ENCODE measurements at regions not wholly inside any gene's neighbourhood (a gene's known extent, or its start where the extent isn't known, plus 50 kb on each side); places are given as distances from the start of the nearest gene placed in this dataset.

- DNase-seq = no peak
Observed at GRCh38 chr17:69856946-69857345, 218.1 kb upstream of the KCNJ16 start.

DNA sequence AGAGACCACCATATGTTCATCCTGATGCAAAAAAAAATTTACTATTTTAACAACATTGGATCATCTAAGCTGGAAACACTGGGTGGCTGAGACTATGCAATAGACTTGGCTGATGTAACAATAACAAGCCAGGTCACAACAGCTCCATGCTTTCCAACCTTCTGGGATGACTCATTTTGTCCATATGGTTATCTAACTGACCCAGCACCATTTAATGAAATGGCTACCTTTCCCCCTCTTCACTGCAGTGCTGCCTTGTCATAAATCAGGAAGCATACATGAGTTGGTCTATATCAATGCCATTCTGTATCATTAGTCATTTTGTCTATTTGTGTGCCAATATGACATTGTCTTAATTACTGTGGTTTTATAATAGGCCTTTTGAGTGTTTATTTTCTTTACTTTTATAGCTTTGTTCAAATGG lies 217.6 kb upstream of the KCNJ16 start:
- DNase-seq = no peak

GRCh38 chr17:69858460-69858859 lies 216.6 kb upstream of the KCNJ16 start:
- DNase-seq = no peak

GRCh38 chr17:69860142-69860680 lies 214.8 kb upstream of the KCNJ16 start:
- no peak for DNase-seq

DNA sequence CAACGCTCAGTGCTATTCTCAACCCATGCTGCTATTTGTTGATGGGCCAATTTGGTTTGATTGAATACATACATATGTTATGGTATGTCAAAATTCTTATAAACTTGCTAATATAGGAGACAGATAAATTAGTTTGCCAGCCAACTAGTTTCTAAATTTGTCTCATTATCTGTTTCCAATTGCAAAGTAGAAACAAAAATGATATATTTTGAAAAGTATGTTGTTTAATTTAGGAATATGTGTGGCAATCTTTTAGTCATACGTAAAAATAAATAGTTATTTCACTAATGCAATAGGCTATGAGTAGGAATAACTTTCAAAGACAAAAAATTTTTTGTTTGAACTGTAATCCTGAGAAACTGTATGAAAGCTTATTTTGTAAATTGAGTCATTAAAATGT lies 210.6 kb upstream of the KCNJ16 start:
- DNase-seq = no peak

DNA sequence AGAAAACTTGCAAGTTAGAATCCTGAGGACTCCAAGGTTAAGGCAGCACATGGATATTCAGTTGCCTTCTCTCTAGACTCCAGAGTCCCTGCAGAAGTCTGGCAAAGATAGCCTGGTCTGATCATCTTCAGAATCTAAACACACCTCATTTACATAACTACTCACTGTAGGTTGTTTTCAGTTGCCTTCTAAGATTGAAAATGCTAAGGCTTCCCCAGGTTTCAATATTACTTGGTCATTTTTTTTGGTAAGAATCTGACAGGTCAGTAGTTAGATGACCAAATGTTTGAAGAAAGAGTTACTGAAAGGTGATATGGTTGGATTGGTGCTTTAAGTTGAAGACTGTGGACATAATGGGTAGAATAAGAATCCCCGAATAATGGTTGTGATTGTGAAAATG lies 205.4 kb upstream of the KCNJ16 start:
- no peak for DNase-seq

DNA sequence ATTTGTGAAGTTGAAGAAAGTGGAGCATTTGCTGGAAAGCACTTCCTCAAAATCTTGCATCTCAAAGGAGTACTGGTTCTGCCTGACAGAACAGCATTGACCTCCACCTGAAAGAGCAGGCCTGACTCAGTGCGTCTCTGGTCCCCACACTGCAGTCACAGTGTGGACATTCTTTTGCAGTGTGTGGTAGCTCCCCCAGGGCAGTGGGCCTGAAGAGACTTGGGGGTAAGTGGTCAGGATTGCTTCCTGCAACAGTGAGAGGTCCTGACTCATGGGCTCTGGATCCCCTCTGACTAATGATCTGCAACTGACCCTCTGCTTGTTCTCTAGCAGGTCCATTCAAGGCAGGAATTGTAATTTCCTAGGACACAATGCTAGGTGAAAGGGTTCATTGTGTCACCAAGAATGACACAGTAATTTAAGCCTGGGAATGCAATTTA lies 204.9 kb upstream of the KCNJ16 start:
- no peak for DNase-seq

DNA sequence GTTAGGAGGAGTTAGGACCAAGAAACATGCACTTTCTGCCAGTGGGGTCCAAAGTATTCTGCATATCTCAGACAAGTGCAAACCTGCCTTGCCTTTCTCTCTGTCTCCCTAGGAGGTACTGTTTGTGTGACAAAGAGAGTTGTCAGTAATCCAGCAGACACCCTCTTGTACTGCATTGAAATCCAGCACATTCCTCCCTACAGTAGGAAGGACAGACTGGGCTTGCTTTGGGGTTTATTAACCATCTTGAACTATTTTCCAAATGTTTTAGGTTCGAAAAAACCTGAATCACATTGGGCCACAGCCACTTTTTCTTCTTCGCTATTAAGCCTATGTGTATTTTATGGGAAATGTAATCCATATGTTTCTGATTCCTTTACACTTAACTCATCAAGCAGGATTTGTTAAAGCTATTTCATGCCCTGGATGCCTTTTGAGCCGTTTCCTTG lies 204.2 kb upstream of the KCNJ16 start:
- no peak for DNase-seq

DNA sequence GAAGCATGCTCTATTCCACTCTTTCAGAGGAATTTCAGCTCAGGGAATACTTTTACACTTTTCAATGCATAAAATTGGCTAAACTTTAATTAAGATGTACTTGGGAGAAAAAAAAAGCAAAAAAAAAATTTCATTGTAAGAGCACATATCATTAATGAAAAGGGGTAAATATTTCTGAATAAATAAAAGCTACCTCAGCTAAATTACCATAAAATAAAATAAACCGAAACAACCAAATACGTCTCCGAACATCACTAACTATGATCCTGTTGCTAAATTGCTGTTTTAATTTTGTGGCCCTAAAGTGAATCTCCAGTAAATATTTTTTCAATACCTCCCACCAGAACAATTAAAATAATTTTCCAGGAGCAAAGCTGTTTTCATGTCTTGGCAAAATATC lies 203.7 kb upstream of the KCNJ16 start:
- DNase-seq = no peak

- DNase-seq = no peak
Observed at GRCh38 chr17:69872675-69873262, 202.3 kb upstream of the KCNJ16 start.

DNA sequence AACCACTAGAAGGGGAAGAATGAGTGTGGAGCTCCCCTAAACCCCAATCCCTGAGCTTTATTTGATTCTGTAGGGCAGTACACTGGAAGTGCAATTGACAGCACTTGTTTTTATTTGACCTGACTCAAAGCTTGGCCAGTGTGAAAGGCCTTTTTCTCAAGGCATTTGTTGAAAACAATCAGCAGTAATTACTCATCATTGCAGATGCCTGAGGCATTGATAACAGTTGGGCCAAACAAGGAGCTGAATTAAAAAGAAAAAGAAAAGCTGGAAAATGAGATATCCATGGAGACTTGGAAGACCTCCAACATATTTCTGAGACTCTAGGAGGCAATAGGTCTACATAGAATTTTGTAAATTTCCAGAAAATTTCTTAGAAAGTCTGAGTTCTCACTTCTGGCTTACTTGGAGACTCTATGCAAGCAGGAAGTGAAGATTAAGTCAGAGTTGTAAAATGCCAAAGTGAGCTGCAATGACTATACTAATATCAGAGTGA lies 200.8 kb upstream of the KCNJ16 start:
- no peak for DNase-seq

GRCh38 chr17:69876757-69877156 lies 198.3 kb upstream of the KCNJ16 start:
- no peak for DNase-seq

DNA sequence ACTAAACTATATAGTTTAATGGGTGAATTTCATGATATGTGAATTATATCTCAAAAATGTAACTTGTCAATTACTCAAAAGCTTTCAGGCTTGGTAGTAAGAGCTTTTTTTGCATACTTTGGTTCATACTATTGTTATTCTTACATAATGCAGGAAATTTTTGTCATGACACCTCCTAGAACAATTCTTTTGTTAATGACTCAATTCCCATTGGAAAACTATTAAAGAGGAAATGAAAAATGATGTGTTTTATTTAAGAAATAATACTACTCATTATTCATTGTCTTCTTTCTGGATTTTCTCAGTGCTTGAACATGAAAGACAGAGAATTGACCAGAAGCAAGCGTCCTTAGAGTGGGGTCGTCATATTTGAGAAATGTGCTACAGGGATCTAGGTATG lies 196.4 kb upstream of the KCNJ16 start:
- no peak for DNase-seq

DNA sequence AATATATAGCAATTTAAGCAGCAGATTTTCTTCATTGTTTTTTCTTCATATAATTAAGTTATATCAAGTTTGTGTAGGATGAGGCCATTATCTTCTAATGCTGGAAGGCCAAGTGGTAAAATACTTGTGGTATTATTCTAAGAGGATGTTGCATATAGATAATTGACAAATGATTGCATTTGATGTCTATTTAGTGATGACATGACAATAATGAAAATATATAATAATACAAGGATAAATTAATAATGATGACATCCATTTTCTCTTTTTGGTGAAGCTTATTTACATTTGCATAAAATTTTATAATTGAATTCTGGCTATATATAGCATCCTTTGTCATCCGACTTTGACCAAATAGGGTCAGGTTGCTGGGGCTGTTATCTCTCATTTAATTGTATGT lies 195.4 kb upstream of the KCNJ16 start:
- no peak for DNase-seq

DNA sequence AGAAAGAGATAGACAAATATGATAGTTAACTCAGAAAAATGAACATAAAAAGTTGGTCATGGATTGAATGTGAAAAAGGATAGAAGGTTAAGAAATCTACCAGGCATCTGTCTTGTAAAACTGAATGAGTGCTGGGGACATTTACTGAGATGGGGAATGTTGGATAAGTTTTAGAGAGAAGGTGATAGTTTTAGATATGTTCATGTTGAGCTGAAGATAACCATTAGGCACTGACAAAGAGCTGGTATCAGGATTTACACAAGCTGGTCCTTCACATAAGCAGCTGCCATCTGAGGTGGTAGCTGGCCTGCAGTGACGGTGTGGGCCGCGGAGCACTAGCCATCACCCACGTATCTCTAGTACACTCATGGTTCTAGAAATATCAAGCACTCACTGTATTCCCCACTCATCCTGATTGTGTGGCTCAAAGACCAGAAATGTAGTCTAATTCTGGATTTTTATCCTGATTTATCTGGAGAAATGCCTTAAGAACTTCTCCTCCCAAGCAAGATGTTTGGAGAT lies 194.4 kb upstream of the KCNJ16 start:
- DNase-seq = no peak

- no peak for DNase-seq
Observed at GRCh38 chr17:69882281-69882680, 192.7 kb upstream of the KCNJ16 start.

DNA sequence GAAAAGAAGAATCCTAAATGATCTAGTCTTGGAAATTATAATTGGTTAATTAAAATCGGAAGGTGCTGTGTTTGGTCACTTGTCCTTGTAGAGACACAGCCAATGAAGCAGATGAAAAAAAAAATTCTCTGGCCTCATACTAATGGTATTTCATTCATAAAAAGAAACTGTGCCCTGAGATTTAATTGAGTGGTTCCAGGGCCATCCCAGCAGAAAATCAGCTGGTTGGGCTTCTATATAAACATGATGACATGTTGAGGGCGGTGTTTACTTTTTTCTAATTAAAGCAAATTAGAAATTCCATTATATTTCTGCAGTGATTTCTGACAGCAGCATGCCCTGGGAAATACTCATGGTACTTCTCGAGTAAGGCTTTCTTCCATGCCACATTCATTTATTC lies 191.9 kb upstream of the KCNJ16 start:
- no peak for DNase-seq

GRCh38 chr17:69884356-69884755 lies 190.7 kb upstream of the KCNJ16 start:
- DNase-seq = no peak

DNA sequence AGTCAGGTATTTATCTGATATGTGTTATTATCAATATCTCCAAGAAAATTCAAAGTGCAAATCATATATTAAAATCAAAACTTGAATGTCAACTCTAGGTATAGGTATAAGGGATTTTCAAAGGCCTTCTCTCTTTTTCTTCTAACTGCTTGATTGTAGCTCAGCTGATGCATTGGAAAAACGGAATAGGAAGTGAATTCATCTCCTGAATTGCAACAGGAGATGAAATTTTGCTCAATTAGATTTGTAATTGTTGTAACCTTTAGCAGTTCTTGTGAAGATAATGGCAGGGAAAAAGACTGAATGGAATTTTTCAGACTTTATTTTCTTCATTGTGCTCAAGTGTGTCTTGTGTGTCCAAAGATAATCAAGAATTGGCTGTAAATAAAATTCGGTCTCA lies 190.2 kb upstream of the KCNJ16 start:
- no peak for DNase-seq

DNA sequence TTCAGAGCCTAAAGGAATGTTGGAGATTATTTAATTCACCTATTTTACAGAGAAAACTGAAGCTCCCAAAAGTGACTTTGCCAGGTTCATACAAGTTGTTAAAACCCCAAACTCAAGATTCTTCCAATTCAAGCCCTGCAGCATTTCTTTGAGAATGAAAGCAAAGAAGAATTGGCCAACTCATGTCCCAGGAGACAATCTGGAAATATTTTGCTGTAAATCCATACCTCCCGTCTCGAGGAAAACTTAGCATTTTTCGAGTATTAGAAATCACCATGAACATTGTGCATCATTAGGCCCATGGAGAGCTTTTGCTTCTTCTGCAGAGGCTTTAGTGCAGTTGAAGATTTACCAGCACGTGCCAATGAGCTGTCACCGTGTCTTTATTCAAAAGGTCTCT lies 176.4 kb upstream of the KCNJ16 start:
- DNase-seq = no peak

GRCh38 chr17:69900101-69900500 lies 174.9 kb upstream of the KCNJ16 start:
- DNase-seq = no peak

- no peak for DNase-seq
Observed at GRCh38 chr17:69900829-69901228, 174.2 kb upstream of the KCNJ16 start.

GRCh38 chr17:69906306-69906705 lies 168.7 kb upstream of the KCNJ16 start:
- DNase-seq = no peak

DNA sequence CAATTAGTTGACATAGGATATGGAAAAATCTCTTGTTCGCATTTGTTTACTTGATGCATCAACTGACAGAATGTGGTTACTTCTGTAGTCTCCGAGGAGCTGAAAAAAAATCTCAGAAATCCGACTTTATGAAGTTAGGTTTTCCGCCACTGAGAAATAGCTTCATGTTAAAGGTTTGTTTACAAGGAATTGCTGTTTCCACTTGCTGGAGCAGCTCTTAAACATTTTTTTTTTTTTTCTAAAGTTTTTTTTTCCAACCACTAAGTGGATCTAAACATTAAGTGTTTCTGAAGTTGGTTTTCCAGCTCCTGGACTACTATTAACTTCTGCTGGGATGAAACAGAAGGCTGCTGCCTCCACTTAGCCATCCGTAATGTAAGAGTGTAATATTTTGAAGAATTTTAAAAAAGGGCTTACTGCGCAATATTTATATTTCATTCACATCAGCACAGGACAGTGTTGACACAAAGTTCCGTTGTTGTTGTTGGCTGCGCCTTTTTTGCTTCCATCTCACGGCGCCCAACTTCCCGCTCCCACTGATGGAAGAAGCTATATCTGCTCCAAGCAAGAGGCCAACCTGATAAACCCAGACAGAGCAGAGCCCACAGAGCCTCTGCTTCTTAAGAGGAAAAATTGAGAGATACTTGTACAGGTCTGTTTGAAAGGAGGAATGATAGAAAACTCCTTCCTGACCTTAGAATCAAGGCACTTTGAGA lies 167.7 kb upstream of the KCNJ16 start:
- no peak for DNase-seq
